ENCODE measurements at regions not wholly inside any gene's neighbourhood (a gene's known extent, or its start where the extent isn't known, plus 50 kb on each side); places are given as distances from the start of the nearest gene placed in this dataset.

DNA sequence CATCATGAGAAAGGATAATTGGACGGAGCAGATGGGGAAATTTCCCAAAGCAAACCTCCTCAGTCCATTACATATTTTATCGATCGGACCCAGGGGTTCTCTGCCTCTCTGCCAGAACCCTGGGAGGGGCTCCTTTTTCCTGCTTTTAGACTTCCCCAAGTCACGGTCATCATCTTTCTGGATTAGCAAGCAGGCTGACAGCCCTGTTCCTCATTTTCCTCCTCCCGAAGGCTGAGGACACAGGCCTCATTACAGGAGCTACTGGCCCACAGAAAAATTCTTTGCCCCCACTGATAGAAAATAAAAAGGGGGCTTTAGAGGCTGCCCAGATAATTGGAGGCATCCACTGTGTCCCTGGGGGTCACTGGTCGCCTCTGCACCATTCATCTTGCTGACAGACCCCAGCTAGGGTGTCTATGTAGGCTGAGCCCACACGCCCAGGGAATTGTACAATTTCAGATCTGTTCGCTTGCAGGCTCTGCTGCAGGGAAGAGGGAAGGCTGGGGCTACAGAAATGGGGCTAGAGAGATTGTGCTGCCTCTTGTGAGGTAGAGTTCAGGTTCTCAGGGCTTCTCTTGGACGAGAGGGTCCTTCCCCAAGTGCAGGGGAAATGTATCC lies 125.7 kb upstream of the SDK1 start:
- TF ChIP-seq, protein P1, sequence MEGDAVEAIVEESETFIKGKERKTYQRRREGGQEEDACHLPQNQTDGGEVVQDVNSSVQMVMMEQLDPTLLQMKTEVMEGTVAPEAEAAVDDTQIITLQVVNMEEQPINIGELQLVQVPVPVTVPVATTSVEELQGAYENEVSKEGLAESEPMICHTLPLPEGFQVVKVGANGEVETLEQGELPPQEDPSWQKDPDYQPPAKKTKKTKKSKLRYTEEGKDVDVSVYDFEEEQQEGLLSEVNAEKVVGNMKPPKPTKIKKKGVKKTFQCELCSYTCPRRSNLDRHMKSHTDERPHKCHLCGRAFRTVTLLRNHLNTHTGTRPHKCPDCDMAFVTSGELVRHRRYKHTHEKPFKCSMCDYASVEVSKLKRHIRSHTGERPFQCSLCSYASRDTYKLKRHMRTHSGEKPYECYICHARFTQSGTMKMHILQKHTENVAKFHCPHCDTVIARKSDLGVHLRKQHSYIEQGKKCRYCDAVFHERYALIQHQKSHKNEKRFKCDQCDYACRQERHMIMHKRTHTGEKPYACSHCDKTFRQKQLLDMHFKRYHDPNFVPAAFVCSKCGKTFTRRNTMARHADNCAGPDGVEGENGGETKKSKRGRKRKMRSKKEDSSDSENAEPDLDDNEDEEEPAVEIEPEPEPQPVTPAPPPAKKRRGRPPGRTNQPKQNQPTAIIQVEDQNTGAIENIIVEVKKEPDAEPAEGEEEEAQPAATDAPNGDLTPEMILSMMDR (IDR thresholded peaks at IDR 0.05) = no peak
- no peak for TF ChIP-seq POLR2A (IDR thresholded peaks at IDR 0.05)
